ENCODE measurements at regions not wholly inside any gene's neighbourhood (a gene's known extent, or its start where the extent isn't known, plus 50 kb on each side); places are given as distances from the start of the nearest gene placed in this dataset.

- no peak overlapping the region for H3K27ac ChIP-seq
- TF ChIP-seq, protein P1, sequence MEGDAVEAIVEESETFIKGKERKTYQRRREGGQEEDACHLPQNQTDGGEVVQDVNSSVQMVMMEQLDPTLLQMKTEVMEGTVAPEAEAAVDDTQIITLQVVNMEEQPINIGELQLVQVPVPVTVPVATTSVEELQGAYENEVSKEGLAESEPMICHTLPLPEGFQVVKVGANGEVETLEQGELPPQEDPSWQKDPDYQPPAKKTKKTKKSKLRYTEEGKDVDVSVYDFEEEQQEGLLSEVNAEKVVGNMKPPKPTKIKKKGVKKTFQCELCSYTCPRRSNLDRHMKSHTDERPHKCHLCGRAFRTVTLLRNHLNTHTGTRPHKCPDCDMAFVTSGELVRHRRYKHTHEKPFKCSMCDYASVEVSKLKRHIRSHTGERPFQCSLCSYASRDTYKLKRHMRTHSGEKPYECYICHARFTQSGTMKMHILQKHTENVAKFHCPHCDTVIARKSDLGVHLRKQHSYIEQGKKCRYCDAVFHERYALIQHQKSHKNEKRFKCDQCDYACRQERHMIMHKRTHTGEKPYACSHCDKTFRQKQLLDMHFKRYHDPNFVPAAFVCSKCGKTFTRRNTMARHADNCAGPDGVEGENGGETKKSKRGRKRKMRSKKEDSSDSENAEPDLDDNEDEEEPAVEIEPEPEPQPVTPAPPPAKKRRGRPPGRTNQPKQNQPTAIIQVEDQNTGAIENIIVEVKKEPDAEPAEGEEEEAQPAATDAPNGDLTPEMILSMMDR (conservative IDR thresholded peaks at IDR 0.05) = no peak
Measured at GRCh38 chr5:67334373-67334772, 137.8 kb upstream of the CD180 start.

DNA sequence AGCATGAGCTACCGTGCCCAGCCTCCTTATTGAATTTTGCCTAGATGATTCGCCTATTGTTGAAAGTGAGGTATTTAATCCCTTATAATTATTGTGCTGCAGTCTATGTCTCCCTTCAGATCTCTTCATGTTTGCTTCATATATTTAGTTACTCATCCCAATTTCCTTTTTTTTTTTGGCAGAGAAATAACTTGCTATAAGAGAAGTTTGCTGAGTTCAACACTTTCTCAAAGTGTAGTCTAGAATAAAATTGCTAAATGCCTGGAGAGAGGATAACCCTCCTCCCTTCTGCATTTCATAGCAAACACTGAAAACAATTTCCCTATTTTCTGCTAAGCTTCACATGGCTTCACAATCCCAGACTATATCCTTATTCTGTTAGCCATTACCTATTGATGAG lies 136.6 kb upstream of the CD180 start:
- H3K27ac ChIP-seq = no peak overlapping the region
- TF ChIP-seq, protein P1 (conservative IDR thresholded peaks at IDR 0.05) = no peak

GRCh38 chr5:67331296-67331925 lies 134.8 kb upstream of the CD180 start:
- TF ChIP-seq, protein P1 (conservative IDR thresholded peaks at IDR 0.05) = no peak

GRCh38 chr5:67319935-67320725 lies 123.5 kb upstream of the CD180 start:
- H3K27ac ChIP-seq = no peak overlapping the region
- TF ChIP-seq, protein P1 (conservative IDR thresholded peaks at IDR 0.05) = no peak

More at GRCh38 chr5:67331296-67331925, 134.8 kb upstream of the CD180 start:
- no peak overlapping the region for H3K27ac ChIP-seq

DNA sequence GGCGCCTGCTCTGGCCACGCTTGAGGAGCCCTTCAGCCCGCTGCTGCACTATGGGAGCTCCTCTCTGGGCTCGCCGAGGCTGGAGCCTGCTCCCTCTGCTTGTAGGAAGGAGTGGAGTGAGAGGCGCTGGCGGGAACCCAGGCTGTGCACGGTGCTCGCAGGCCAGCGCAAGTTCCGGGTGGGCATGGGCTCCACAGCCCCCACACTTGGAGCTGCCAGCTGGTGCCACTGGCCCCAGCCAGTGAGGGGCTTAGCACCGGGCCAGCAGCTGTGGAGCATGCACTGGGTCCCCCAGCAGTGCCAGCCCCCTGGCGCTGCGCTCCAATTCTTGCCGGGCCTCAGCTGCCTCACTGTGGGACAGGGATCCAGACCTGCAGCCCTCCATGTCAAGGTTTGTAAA lies 122.1 kb upstream of the CD180 start:
- H3K27ac ChIP-seq = no peak overlapping the region
- TF ChIP-seq, protein P1 (conservative IDR thresholded peaks at IDR 0.05) = no peak

- H3K27ac ChIP-seq = no peak overlapping the region
- TF ChIP-seq, protein P1 (conservative IDR thresholded peaks at IDR 0.05) = no peak
Measured at GRCh38 chr5:67317603-67318002, 121.0 kb upstream of the CD180 start.

GRCh38 chr5:67316695-67317094 lies 120.1 kb upstream of the CD180 start:
- H3K27ac ChIP-seq = no peak overlapping the region
- TF ChIP-seq, protein P1 (conservative IDR thresholded peaks at IDR 0.05) = no peak

All from VCaP (cell line).